HG03354 (cell line): ENCODE measurements at regions not wholly inside any gene's neighbourhood (a gene's known extent, or its start where the extent isn't known, plus 50 kb on each side); places are given as distances from the start of the nearest gene placed in this dataset.
A peak's percentile ranks its signal among the peaks of the same experiment; 100 is the strongest.

Experiments used
- ATAC-seq: cut with Tn5 transposase; IDR thresholded peaks from one replicate; pipeline ENCODE4 v1.9.1; 2021; ENCODE audit warnings: mild to moderate bottlenecking; ENCODE audit not compliant: unreplicated experiment, poor library complexity, severe bottlenecking

DNA sequence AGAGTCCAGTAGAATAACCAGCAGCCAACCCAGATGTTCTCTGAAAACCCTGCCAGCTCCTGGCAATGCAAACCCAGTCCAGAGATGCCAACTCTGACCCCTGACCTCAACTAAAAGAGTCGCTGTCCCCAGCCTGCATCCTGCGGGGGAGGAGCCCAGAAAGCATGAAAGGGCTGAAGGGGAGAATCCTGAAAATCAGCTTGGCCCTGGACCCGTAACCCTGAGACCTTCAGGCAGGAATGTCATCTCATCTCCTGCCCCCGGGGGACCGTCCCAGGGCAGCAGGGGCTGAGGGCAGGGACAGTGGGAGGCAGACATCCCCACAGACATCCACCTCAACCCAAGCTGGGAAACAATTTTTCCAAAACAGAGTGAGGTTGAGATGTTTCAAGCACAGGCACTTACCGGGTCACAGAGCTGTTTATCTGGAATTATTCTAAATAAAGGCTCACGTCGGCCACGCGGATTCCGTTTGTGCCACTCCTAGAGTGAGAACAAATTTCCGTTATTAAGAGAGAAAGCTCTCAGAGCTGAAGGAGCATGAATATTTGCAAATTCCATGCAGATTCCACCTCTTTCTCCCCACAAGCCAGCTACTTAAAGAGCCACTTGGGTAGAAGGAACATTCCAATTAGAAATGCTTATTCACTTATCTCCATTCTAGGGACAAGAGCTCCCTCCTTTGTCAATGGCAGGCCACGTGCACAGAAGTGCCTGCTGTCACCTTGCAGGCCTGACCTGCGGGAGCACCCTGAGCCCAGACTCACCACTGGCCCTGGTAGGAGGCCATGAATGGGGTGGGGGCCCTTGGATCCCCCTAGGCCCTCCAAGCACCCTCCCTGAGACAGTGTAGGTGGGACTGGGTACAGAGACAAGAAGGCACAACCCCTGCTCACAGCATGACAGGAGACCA, 240.1 kb downstream of the NPHP4 start:
- ATAC-seq, result no peak

GRCh38 chr1:5751163-5751540, 241.1 kb downstream of the NPHP4 start:
- ATAC-seq, result no peak

- no peak for ATAC-seq
Measured at GRCh38 chr1:5750186-5751162, 241.8 kb downstream of the NPHP4 start.

- no peak for ATAC-seq
Measured at GRCh38 chr1:5748286-5749225, 243.7 kb downstream of the NPHP4 start.

DNA sequence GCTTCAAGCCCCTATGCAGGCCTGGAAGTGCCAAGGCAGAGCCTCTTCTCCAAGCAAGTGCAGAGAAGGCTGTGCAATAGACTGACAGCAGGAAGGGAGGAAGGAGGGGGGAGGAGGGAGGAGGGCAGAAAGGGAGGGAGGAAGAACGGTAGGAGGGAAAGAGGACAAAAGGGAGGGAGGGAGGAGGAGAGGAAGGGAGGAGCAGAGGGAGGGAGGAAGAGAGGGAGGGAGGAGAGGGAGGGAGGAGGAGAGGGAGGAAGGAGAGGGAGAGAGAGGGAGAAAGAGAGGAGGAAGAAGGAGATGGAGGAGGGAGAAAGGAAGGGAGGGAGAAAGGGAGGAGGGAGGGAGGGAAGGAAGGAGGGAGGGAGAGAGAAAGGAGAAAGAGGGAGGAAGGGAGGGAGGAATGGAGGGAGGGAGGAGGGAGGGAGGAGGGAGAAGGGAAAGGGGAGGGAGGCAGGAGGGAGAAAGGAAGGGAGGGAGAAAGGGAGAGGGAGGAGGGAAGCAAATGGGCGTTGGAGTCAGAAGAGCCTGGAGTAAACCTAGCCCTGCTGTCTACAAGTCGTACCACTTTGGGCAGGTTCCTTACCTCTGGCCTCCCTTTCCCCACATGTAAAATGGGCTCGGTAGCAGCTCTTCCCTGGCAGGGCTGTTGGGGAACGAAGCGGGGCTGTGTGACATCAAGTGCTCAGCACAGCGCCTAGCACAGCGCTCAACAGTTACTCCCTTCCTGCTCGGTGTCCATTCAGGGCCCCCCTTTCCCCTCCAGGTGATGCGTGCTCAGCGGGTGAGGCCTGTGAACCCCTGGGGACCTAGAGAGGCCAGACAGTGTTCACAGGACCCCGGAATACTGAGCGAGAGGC, 244.6 kb downstream of the NPHP4 start:
- no peak for ATAC-seq

GRCh38 chr1:5746611-5747425, 245.4 kb downstream of the NPHP4 start:
- no peak for ATAC-seq

- peak; percentile 67 for ATAC-seq
Measured at GRCh38 chr1:5745800-5746610, 246.2 kb downstream of the NPHP4 start.

DNA sequence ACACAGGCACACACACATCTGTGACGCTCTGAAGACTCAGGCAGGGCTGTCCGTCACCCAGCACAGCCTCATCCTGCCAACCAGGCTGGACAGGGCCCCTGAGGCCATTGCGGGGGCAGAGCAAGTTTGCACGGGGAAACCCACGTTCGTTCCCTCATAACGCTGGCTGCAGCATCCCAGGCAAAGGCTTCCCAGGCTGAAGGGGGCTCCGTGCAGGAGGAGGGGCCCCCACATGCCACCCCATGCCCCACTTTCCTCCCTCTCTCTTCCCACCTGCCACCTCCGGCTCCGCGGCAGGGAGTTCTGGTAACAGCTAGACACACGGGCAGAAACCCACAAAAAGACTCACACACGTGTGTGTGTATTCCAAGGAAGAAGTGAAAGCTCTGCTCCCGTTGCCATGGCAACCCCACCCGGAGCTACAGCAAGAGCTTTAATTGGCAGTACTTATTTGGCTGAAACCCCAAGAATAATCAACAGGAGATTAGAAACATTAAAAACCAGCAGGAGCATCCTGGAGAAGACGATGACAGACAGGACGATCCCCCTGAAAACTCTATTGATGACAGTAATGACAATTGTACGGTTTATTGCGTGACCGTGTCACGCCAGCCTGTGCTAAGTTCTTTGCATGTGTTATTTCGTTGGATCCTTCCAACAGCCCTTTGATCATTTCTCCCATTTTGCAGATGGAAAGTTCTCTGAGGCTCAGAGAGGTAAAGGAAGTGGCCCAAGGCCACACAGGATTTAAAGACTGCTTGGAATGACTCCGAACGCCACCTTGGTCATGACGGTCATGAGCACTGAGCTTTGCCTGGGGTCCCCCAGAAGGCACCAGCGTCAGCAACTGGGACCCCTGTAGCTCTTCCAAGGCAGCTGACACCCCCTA, 247.1 kb downstream of the NPHP4 start:
- ATAC-seq, result no peak

- no peak for ATAC-seq
Measured at GRCh38 chr1:5744341-5744740, 247.9 kb downstream of the NPHP4 start.

DNA sequence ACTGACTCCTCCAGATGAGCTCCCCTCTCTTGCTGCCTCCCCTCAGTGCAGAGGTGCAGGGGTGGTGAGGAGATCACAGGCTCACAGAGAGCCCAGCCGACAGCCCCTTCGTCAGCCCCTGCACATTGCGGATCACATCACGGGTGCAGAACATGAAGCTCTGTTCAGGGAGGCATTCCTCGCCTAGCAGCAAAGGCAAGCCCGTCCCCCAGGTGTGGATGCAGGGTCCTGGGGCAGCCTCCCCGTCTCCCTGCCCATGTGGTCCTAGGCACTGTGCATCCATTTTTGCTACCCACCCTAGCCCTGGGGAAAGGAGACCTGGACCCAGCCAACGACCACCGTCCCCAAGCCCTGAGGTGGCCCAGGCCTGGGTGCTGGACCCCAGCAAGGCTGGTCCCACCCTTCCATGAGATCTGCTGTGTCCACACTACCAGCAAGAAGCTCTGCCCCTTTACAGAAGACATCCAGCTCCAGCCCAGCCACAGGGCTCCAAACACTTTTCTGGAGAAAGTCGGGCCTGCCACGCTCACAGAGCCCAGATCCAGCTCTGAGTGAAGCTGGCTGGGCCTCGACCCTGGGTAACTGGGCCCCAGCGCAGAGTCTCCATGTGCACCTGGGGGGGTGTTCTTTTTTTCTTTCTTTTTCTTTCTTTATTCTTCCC, 248.7 kb downstream of the NPHP4 start:
- ATAC-seq, result no peak

DNA sequence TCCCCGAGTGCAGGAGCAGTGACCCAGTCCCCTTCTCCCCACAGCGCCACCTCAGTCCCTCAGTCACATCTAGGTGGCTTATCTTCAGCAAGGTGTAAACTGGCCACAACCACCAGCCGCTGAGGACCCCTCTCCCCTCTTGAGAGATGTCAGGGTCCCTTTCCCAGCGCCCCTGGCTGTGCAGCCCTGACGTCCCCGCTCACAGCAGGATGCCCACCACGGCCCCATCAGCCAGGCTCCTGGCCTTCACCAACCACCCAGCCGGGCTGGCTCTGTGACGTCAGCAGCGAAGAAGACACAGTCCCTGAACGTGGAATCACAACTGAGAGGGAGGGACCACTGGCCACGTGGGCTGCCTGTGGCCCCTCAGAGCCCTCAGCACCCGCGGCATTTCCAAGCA, 249.4 kb downstream of the NPHP4 start:
- ATAC-seq, result no peak

- ATAC-seq, result no peak
Measured at GRCh38 chr1:5742032-5742431, 250.2 kb downstream of the NPHP4 start.

DNA sequence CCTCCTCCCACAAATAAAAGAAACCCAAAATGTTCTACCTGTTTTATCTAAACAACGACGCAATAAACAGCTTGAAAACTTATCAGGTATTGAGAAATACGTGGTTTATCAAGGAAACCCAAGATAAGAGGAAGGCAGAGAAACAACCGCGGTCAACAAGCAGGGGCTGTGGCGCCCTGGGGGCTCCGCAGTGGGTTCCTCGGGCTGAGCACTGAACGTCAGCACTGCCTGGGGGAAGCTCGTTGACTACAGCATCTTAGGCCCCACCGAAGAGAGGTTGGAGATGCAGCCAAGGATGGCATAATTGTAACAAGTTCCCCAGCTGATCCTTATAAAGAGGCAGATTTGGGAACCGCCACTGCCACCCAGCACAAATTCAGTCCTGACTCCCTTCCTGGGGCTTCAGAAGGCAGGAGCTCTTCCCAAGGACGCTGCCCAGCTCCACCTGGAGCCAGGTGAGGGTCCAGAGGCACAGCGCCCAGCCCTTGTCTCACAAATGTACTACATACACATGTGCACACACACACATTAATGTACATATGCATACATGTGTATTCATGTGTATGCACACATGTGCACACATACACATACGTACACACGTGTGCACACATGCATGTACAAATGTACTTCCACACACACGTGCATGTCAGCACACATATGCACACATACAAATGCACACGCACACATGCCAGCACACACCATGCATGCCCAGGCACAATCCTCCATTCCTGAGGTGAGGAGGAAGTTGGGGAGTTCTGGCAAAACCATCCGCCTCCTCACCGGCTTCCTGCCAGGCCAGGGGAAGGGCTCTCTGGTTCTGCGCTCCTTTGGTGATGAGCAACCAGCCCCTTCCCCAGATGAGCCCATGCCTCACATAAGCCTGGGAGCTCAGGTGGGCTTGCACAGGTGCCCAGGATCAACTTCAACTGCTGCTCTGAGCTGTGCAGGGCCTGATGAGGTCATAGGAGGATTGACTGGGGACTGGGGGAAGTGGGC, 251.1 kb downstream of the NPHP4 start:
- no peak for ATAC-seq

- ATAC-seq, result no peak
Measured at GRCh38 chr1:5740450-5740849, 251.8 kb downstream of the NPHP4 start.
